Immature natural killer cell (primary cell): ENCODE measurements at regions not wholly inside any gene's neighbourhood (a gene's known extent, or its start where the extent isn't known, plus 50 kb on each side); places are given as distances from the start of the nearest gene placed in this dataset.

ENCODE experiments used
- DNase-seq, 3 donors: peaks; one replicate each; pipeline ENCODE4 v3.0.0; 2022; ENCODE audit warnings: mixed read lengths in 1 of 3
- H3K27ac Mint-ChIP-seq, 6 donors: one replicate each; pipeline ENCODE4 v1.8.0; 2020; ENCODE audit warnings: mixed read lengths in 6 of 6, mild to moderate bottlenecking in 5 of 6, inconsistent platforms in 4 of 6, moderate library complexity in 3 of 6
- H3K27me3 Mint-ChIP-seq, 3 donors: one replicate each; pipeline ENCODE4 v1.8.0; 2020 to 2021; ENCODE audit warnings: low read depth in 3 of 3, mild to moderate bottlenecking in 3 of 3, mixed read lengths in 3 of 3, moderate library complexity in 3 of 3, inconsistent platforms in 1 of 3
- H3K36me3 Mint-ChIP-seq, 3 donors: one replicate each; pipeline ENCODE4 v1.8.0; 2020; ENCODE audit warnings: mixed read lengths in 3 of 3, inconsistent platforms in 2 of 3, mild to moderate bottlenecking in 2 of 3
- H3K4me1 Mint-ChIP-seq, 2 donors: one replicate each; pipeline ENCODE4 v1.8.0; 2020; ENCODE audit warnings: inconsistent platforms in 2 of 2, mild to moderate bottlenecking in 2 of 2, mixed read lengths in 2 of 2, moderate library complexity in 1 of 2
- H3K4me3 Mint-ChIP-seq, 5 donors: one replicate each; pipeline ENCODE4 v1.8.0; 2020; ENCODE audit warnings: mild to moderate bottlenecking in 5 of 5, mixed read lengths in 5 of 5, inconsistent platforms in 3 of 5, moderate library complexity in 3 of 5
- H3K9me3 Mint-ChIP-seq, 6 donors: one replicate each; pipeline ENCODE4 v1.8.0; 2020; ENCODE audit warnings: mild to moderate bottlenecking in 6 of 6, mixed read lengths in 6 of 6, inconsistent platforms in 4 of 6, moderate library complexity in 3 of 6

DNA sequence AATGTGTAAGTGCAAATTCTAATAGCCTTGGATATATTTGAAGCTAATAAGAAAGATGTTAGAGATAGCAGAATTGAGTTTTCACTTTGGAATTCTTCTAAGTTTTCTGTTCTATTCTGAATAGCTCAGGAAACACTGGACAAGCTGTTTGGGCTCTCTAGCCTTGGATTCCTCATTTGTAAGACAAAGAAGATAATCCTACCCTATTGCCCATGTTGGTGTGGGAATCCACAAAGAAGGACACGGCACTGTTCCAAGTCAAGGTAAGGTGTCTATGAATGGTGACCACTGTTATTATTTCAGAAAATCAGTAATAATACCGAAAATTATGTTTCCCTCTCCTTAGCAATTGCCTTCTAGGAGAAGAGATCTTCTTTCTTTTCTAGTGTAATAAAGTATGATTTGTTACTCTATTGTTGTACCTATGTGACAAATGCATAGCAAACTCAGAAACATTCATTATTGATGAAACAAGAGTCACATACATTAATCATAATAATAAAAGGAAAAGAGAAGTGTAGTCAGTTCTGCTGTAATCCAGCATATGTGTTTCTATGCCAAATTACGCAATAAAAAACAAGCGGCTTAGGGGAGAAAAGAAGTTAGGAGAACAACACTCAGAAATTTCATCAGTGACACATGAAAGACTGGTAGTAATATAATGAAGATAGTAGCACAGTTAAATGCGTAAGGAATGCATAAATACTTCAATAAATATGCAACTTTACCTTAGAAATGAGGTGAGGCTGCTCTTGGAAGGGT, 1012.3 kb upstream of the PHF14 start:
- Mint-ChIP-seq H3K36me3 (no peaks in the 10 kb centered on the region), H3K27ac (no peak overlapping the region), H3K27me3 (no peaks in the 10 kb centered on the region), H3K4me3 (no peak overlapping the region), H3K9me3 (peaks cover 6 to 30% (median 15%) of the 10 kb centered on the region in 6 donors), H3K4me1 (no peaks in the 10 kb centered on the region)
- DNase-seq: no peak

DNA sequence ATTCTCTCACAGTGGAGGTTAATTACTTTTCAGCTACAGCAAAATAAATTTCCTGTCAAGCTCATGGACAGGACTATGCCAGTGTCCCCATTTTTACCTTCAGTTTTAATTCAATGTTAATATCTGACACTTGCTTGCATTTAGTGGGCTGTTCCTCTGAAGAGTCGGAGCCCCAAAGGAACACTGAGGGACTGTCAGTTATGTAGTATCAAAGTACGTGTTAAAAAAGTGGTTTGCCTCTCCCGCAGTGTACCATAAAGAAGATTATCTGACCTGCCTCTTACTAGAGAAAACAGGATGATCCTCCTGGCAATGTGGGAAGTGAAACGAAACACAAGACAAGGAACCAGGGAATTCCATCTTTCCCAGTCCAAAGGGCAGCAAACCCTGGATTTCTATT, 1010.9 kb upstream of the PHF14 start:
- no peaks in the 10 kb centered on the region for H3K4me1 Mint-ChIP-seq

DNA sequence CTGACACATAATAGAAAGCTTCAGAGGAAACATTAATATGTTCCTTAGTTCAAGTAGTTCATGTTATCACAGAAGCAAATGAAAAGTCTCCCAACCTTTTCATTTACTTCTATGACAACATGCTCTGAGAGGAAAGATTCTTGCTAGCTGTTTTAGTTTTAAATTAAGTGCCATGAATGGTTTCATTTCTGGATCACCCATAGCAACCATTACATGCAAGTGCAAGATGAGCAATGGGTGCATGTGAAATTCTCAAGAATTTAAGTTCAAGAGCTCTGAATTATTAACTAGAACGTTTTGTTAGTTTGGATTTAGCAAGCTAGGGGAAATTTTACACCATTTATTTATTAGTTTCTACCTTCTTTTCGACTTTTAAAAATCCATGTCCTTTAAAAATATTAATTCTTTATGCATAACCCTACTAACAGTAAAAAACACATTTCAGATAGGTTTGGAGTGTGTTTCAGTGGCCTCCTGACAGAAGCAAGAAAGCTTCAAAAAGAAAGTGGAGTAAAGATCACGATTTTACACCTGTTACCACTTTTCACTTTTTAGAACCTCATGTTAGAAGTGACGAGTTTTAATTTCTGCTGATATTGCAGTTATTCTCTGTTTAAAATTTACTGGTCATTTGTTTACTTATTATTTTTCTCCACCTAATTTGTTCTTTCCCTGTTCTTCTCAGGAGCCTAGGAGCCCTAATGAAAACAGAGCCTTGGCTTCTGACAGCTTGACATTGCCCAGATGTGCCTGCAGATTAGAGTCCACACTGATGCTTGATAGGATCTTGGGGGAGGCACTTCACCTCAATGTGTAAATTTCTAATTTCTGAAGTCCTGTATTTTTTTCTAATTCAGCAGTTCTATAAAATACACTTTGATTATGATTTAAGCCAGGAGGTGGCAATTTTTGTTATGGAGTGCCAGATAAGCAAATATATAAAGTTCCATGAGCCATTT, 995.3 kb upstream of the PHF14 start:
- Mint-ChIP-seq H3K9me3 (peaks cover 0 to 6% (median 4%) of the 10 kb centered on the region in 6 donors), H3K4me3 (no peak overlapping the region), H3K27ac (no peak overlapping the region), H3K27me3 (no peaks in the 10 kb centered on the region), H3K36me3 (no peaks in the 10 kb centered on the region), H3K4me1 (peaks cover 2 to 7% of the 10 kb centered on the region in 2 donors)
- no peak for DNase-seq

More for the DNA sequence above, 1010.9 kb upstream of the PHF14 start:
- DNase-seq: no peak
- Mint-ChIP-seq H3K27me3 (no peaks in the 10 kb centered on the region), H3K9me3 (peaks cover 4 to 26% (median 15%) of the 10 kb centered on the region in 6 donors), H3K36me3 (no peaks in the 10 kb centered on the region), H3K4me3 (no peak overlapping the region), H3K27ac (no peak overlapping the region)

- no peaks in the 10 kb centered on the region for H3K36me3 Mint-ChIP-seq
- no peak overlapping the region for H3K27ac Mint-ChIP-seq
- H3K27me3 Mint-ChIP-seq: no peaks in the 10 kb centered on the region
- no peak for DNase-seq
- no peak overlapping the region for H3K4me3 Mint-ChIP-seq
- peaks cover 0 to 15% (median 4%) of the 10 kb centered on the region in 6 donors for H3K9me3 Mint-ChIP-seq
- H3K4me1 Mint-ChIP-seq: peaks cover 2 to 7% of the 10 kb centered on the region in 2 donors
Measured at GRCh38 chr7:9981742-9982349, 991.8 kb upstream of the PHF14 start.

GRCh38 chr7:9983048-9983447, 990.6 kb upstream of the PHF14 start:
- DNase-seq: no peak
- no peaks in the 10 kb centered on the region for H3K36me3 Mint-ChIP-seq
- no peak overlapping the region for H3K27ac Mint-ChIP-seq
- no peaks in the 10 kb centered on the region for H3K27me3 Mint-ChIP-seq
- H3K4me1 Mint-ChIP-seq: peaks cover 2 to 7% of the 10 kb centered on the region in 2 donors
- H3K4me3 Mint-ChIP-seq: no peak overlapping the region
- peaks cover 0 to 18% (median 7%) of the 10 kb centered on the region in 6 donors for H3K9me3 Mint-ChIP-seq

DNA sequence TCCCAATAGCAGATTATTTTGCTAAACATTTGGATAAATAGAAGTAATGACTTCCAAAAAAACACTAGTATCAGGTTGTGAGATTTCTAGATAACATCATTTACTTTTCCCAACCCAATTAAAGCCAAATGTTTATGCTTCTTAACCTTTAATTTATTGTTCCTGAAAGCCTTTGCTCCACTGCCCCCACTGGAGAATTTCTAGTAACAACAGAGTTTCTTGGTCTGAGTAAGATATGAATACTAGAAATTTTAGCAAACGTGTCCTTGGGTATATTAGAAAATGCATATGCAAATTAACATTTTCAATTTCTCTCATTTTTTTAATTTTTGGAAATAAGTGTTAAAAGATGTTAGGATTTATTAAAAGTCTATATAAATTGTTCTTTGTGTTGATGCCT, 958.0 kb upstream of the PHF14 start:
- Mint-ChIP-seq H3K36me3 (no peaks in the 10 kb centered on the region), H3K4me3 (no peak overlapping the region), H3K27ac (no peak overlapping the region), H3K9me3 (peaks cover 2 to 52% (median 12%) of the 10 kb centered on the region in 6 donors), H3K27me3 (peaks cover 0 to 3% (median 0%) of the 10 kb centered on the region in 3 donors), H3K4me1 (no peaks in the 10 kb centered on the region)
- DNase-seq: no peak

- Mint-ChIP-seq H3K36me3 (no peaks in the 10 kb centered on the region), H3K9me3 (peaks cover 0 to 25% (median 6%) of the 10 kb centered on the region in 6 donors), H3K27me3 (peaks cover 0 to 2% (median 2%) of the 10 kb centered on the region in 3 donors), H3K4me3 (no peak overlapping the region), H3K4me1 (no peaks in the 10 kb centered on the region), H3K27ac (no peak overlapping the region)
- DNase-seq: no peak
Measured at GRCh38 chr7:10022480-10022879, 951.2 kb upstream of the PHF14 start.

GRCh38 chr7:10022957-10023356, 950.7 kb upstream of the PHF14 start:
- Mint-ChIP-seq H3K4me3 (no peak overlapping the region), H3K4me1 (no peaks in the 10 kb centered on the region), H3K36me3 (no peaks in the 10 kb centered on the region), H3K9me3 (peaks cover 0 to 29% (median 6%) of the 10 kb centered on the region in 6 donors), H3K27ac (no peak overlapping the region), H3K27me3 (peaks cover 0 to 2% (median 2%) of the 10 kb centered on the region in 3 donors)
- no peak for DNase-seq

DNA sequence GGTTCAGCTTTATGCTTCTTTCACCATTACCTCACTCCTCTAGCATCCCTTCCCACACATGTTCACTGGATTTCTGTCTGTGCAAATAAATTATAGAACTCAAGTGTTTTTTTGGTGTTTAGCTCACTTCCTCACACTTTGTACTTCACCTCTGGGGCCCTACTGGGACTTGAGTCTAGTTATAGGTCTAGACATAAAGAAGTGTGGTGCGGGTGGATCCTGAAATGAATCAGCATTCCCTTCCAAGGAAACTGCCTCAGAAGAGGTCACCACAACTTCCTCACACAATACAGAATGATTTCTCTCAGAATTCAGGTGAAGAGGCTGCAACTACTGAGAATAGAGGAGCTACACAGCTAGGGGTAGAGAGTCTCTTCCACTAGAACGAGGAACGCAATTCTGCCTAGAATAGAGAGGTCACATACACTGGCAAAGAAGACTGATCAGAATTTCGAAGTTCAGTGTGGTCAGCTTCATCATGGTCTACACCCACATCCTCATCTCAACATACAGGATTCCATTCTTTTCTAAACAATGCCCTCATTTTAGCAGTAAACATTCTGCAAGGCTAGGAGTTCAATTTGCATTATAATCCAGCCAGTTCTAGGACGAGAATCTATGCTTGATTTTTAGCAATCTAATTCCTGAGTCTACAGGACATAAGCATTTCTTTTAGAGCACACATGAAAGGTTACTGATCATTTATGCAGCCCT, 938.7 kb upstream of the PHF14 start:
- DNase-seq: no peak
- Mint-ChIP-seq H3K27me3 (no peaks in the 10 kb centered on the region), H3K9me3 (peaks cover 0 to 23% (median 8%) of the 10 kb centered on the region in 6 donors), H3K36me3 (no peaks in the 10 kb centered on the region), H3K4me1 (no peaks in the 10 kb centered on the region), H3K4me3 (no peak overlapping the region), H3K27ac (no peak overlapping the region)

- Mint-ChIP-seq H3K27me3 (peaks cover 0 to 4% (median 0%) of the 10 kb centered on the region in 3 donors), H3K4me3 (no peak overlapping the region), H3K9me3 (peaks cover 0 to 22% (median 6%) of the 10 kb centered on the region in 6 donors), H3K27ac (no peak overlapping the region), H3K36me3 (no peaks in the 10 kb centered on the region), H3K4me1 (no peaks in the 10 kb centered on the region)
- DNase-seq: no peak
Measured at GRCh38 chr7:10036693-10037092, 937.0 kb upstream of the PHF14 start.

GRCh38 chr7:10038351-10038750, 935.3 kb upstream of the PHF14 start:
- no peaks in the 10 kb centered on the region for H3K4me1 Mint-ChIP-seq

DNA sequence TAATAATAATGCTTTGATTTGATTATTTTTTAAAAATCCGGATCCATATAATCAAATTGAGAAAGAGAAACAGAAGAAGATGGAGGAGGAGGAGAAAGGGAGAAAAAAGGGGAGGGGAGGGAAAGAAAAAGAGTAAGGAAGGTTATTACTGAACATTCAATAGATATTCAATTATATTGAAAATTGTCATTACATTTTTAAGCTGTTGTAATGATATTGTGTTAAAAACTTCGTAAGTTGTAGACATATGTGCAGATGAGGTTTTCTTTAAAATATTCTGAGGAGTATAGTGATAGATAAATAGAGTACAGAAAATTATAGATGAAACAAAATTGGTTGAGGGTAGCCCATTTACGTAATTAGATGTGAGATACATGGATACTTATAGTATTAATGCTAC, 933.0 kb upstream of the PHF14 start:
- Mint-ChIP-seq H3K27me3 (peaks cover 0 to 4% (median 0%) of the 10 kb centered on the region in 3 donors), H3K9me3 (peaks cover 2 to 9% (median 3%) of the 10 kb centered on the region in 6 donors), H3K4me3 (no peak overlapping the region), H3K27ac (no peak overlapping the region), H3K4me1 (no peaks in the 10 kb centered on the region), H3K36me3 (no peaks in the 10 kb centered on the region)
- DNase-seq: no peak

More at GRCh38 chr7:10038351-10038750, 935.3 kb upstream of the PHF14 start:
- Mint-ChIP-seq H3K27me3 (peaks cover 0 to 4% (median 0%) of the 10 kb centered on the region in 3 donors), H3K36me3 (no peaks in the 10 kb centered on the region), H3K27ac (no peak overlapping the region), H3K4me3 (no peak overlapping the region), H3K9me3 (peaks cover under 1 to 22% (median 4%) of the 10 kb centered on the region in 6 donors)
- DNase-seq: no peak

- peaks cover 0 to 15% (median 3%) of the 10 kb centered on the region in 6 donors for H3K9me3 Mint-ChIP-seq
- no peaks in the 10 kb centered on the region for H3K36me3 Mint-ChIP-seq
- no peak overlapping the region for H3K27ac Mint-ChIP-seq
- H3K4me1 Mint-ChIP-seq: no peaks in the 10 kb centered on the region
- DNase-seq: no peak
- no peak overlapping the region for H3K4me3 Mint-ChIP-seq
- H3K27me3 Mint-ChIP-seq: no peaks in the 10 kb centered on the region
Measured at GRCh38 chr7:10070899-10071298, 902.8 kb upstream of the PHF14 start.
